ENCODE measurements at regions not wholly inside any gene's neighbourhood (a gene's known extent, or its start where the extent isn't known, plus 50 kb on each side); places are given as distances from the start of the nearest gene placed in this dataset.
"Not testable (repeated sequence)": the region's sequence is repeated elsewhere in the genome, so short reads cannot be mapped to it uniquely, and the experiment has no call there.

- H3K4me1 ChIP-seq: no peaks in the 10 kb centered on the region
- DNase-seq: no peak
- intact Hi-C loops (cut with DNase I; ENCODE audit: low total_unique reads): no loop called here
- H3K4me3 ChIP-seq: no peak overlapping the region
- TF ChIP-seq CTCF (IDR thresholded peaks at IDR 0.05): no peak
- no peaks in the 10 kb centered on the region for H3K9me3 ChIP-seq
- H3K36me3 ChIP-seq: no peaks in the 10 kb centered on the region
- no peak overlapping the region for H3K27ac ChIP-seq
- H3K27me3 ChIP-seq: no peaks in the 10 kb centered on the region
Measured at GRCh38 chr3:34886443-34886842, 752.9 kb upstream of the ARPP21 start.

GRCh38 chr3:34889641-34890040 is 749.7 kb upstream of the ARPP21 start:
- intact Hi-C loops (cut with DNase I; ENCODE audit: low total_unique reads): no loop called here
- Histone ChIP-seq H3K27me3 (no peaks in the 10 kb centered on the region), H3K27ac (no peak overlapping the region), H3K36me3 (no peaks in the 10 kb centered on the region), H3K4me1 (no peaks in the 10 kb centered on the region), H3K4me3 (no peak overlapping the region), H3K9me3 (no peaks in the 10 kb centered on the region)
- no peak for TF ChIP-seq CTCF (IDR thresholded peaks at IDR 0.05)
- DNase-seq: no peak

GRCh38 chr3:34890247-34890646 is 749.1 kb upstream of the ARPP21 start:
- Histone ChIP-seq H3K27ac (no peak overlapping the region), H3K27me3 (no peaks in the 10 kb centered on the region), H3K9me3 (no peaks in the 10 kb centered on the region), H3K36me3 (no peaks in the 10 kb centered on the region), H3K4me3 (no peak overlapping the region), H3K4me1 (no peaks in the 10 kb centered on the region)
- TF ChIP-seq CTCF (IDR thresholded peaks at IDR 0.05): no peak
- intact Hi-C loops (cut with DNase I; ENCODE audit: low total_unique reads): no loop called here
- no peak for DNase-seq

- Histone ChIP-seq H3K9me3 (no peaks in the 10 kb centered on the region), H3K27me3 (no peaks in the 10 kb centered on the region), H3K27ac (no peak overlapping the region), H3K4me3 (no peak overlapping the region), H3K4me1 (no peaks in the 10 kb centered on the region), H3K36me3 (no peaks in the 10 kb centered on the region)
- no peak for TF ChIP-seq CTCF (IDR thresholded peaks at IDR 0.05)
- no peak for DNase-seq
- intact Hi-C loops (cut with DNase I; ENCODE audit: low total_unique reads): no loop called here
Measured at GRCh38 chr3:34891941-34892340, 747.4 kb upstream of the ARPP21 start.

GRCh38 chr3:34895841-34896240 is 743.5 kb upstream of the ARPP21 start:
- intact Hi-C loops (cut with DNase I; ENCODE audit: low total_unique reads): no loop called here
- no peak overlapping the region for H3K27ac ChIP-seq
- no peak for DNase-seq
- H3K4me1 ChIP-seq: no peaks in the 10 kb centered on the region
- H3K4me3 ChIP-seq: no peak overlapping the region
- H3K36me3 ChIP-seq: no peaks in the 10 kb centered on the region
- H3K27me3 ChIP-seq: no peaks in the 10 kb centered on the region
- TF ChIP-seq CTCF (IDR thresholded peaks at IDR 0.05): no peak
- H3K9me3 ChIP-seq: no peaks in the 10 kb centered on the region

- H3K4me1 ChIP-seq, H3K27ac ChIP-seq, H3K9me3 ChIP-seq, DNase-seq, H3K4me3 ChIP-seq, H3K27me3 ChIP-seq, H3K36me3 ChIP-seq: not testable (repeated sequence)
- intact Hi-C loops (cut with DNase I; ENCODE audit: low total_unique reads): loop anchor here (10.0 kb wide), 1 partner anchor 385 kb away; no protein-coding TSS in a partner anchor
Measured at GRCh38 chr3:34909679-34910078, 729.6 kb upstream of the ARPP21 start.
